ENCODE measurements at regions not wholly inside any gene's neighbourhood (a gene's known extent, or its start where the extent isn't known, plus 50 kb on each side); places are given as distances from the start of the nearest gene placed in this dataset.

DNA sequence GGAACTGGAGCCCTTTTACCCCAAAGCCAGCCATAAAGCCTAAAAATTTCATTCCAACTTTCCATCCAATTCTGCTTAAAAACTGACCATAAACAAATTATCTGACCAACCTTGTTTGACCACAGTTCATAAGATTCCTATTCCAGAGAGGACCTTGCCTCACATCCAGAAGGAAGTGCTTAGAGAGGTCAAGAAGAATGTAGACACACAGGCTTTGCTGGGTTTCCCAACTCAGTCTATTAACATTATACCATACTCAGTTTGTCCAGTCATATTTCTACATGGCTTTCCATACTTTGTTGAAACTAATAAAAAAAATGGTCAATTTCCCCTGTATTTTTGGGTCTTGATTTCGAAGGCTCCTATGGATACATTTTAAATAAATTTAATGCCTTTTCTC, 1522.5 kb downstream of the ARAP2 start:
- no peak for DNase-seq

- DNase-seq, result no peak
These were observed 1520.7 kb downstream of the ARAP2 start for GRCh38 chr4:34723605-34724004.

DNA sequence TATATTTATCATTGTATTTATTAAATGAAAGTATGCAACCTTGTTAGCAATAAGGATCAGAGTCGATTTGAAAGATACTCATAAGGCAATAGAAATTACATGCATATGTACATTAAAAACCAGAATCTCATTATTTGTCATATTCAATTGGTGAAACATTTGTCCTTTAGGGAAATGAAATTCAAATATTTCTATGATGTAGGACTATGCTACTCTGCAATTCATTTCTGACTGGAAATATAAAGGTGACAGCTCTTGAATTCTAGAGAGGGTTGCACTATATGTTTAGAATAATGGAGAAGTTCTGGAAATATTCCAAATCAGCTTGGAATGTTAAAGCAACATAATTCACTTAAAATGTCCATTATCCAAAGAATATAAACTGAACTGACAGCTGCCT, 1519.8 kb downstream of the ARAP2 start:
- DNase-seq, result no peak

DNA sequence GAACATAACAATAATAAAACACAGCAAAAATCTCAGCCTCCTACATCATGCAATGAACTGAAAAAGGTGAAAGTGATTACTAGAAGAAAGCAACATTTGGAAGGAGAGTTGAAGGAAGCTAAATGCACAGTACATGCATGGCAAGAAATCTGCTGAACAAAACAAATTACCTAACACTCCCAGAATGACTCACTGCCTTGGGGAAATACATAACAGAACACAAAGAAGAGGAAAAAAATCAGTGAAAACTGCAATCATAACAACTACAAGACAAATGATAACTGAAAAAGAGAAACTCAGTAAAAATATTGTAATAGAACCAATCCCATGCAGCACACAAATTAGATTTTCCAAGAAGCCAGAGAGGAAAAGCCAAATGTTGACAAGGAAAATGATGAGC, 1513.2 kb downstream of the ARAP2 start:
- DNase-seq, result no peak

DNA sequence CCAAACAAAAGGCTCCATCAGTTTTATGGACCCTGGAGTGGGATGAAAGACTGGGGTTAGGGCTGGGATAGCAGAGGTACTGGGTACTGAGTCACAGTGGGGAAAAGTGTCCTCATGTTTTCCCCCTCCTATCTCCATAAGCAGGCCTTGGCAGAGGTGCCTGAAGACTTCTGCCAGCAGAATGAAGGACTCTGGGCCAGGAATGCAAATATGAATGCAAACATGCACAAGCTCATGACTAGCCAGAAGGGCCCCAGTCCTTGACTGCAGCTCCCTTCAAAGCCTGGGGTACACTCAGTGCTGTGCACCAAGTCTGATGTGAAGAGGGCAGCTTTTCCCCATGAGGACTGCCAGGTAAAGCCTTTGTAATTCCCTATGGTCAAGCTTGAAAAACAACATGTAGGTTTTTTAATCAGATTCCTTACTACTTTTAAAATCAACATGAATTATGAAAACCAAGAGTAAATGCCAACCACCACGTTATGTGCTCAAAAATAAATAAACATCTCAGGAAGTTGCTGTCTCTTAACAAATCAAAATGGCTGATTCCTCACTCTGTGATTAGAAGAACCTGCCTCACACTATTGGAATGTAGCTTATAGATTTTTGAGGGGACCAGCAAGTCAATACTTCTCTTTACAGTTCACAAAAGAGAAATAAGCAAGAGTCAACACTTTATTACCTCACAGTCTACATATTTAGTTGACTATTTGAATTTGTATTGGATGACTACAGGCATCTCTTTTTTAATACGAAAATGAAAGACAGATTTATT, 1512.0 kb downstream of the ARAP2 start:
- DNase-seq, result no peak

DNA sequence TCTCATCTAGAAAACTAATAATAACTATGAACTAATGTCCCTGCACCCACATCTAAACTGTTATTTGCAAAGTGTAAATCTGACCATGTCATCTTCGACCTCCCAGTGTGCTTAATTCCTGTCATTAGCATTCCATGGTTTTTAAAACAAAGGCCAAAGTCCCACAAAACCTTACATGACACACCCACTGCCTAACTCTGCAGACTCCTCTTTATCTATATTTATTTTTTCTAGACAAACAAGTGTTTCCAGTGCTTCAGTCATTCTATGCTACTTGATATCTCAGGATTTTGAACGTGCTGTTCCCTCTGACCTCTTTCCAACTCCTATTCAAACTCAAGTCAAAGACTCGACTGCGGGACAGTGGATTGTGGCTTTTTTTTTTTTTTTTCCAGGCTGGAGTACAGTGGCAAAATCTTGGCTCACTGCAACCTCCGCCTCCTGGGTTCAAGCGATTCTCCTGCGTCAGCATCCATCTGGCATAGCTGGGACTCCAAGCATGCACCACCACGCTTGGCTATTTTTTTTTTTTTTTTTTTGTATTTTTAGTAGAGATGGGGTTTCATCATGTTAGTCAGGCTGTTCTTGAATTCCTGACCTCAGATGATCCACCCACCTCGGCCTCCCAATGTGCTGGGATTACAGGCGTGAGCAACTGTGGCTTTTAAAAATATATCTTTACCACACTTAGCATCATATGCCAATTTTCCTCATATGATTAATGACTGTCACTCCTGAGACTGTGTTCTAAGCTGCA, 1511.0 kb downstream of the ARAP2 start:
- no peak for DNase-seq

- DNase-seq, result no peak
These were observed 1477.4 kb downstream of the ARAP2 start for GRCh38 chr4:34766935-34767334.

GRCh38 chr4:34767407-34767806, 1476.9 kb downstream of the ARAP2 start:
- DNase-seq, result no peak

DNA sequence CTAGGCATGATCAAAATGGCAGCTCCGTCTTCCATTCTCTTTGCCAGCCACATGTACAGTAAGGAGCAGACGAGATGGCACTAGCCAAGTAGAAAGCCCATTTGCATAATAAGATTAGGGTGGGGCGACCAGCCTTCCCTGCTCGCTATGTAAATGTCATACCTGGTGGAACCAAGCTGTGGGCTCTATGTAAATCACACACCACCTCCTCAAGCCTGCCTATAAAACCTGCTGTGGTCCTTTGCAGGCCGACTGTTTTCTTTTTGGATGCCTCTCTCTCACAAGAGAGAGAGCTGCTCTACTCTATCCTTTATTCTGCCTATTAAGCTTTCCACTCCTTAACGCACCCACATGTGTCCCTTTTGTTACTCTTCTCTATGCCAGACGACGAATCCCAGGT, 1472.7 kb downstream of the ARAP2 start:
- no peak for DNase-seq

GRCh38 chr4:34790131-34790530, 1454.2 kb downstream of the ARAP2 start:
- no peak for DNase-seq

DNA sequence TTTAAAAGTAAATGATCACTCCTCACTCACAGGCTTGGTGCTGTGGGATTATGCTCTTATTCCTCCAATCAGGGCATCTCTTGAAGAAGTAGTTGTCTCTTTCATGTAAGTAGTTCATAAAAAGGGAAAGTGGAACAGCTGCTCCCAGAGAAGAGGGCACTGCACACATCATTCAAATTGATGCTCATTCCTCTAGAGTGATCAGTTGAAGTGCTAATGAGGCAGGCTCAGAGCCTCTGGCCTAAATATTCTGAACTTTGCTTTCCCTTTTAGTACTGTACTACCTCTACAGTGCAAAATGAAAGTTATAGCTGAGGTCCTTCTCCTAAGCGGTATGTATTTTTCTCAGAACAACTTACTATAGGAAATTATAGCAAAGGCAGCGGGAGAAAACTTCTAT, 1453.1 kb downstream of the ARAP2 start:
- DNase-seq, result no peak

- no peak for DNase-seq
These were observed 1443.4 kb downstream of the ARAP2 start for GRCh38 chr4:34800953-34801352.

GRCh38 chr4:34814266-34814665, 1430.0 kb downstream of the ARAP2 start:
- DNase-seq, result no peak

DNA sequence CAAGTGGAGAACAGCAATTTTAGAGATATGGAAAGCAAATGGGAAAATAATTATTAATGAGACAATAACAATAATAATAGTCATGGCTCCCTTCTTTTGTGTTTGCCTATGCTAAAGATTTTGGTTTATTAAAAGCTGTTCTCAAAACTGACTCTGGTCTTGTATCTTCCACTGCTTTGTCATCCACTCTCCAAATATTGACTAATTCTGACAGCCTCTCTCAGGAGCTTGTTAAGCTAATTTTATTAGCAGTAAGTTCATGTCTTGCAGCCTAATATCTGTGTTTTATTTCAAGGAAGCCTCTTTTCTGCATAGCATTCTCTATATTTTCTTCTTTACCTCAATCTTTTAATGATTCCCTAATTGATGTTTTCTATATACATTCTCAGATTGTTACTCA, 1419.8 kb downstream of the ARAP2 start:
- DNase-seq, result no peak

DNA sequence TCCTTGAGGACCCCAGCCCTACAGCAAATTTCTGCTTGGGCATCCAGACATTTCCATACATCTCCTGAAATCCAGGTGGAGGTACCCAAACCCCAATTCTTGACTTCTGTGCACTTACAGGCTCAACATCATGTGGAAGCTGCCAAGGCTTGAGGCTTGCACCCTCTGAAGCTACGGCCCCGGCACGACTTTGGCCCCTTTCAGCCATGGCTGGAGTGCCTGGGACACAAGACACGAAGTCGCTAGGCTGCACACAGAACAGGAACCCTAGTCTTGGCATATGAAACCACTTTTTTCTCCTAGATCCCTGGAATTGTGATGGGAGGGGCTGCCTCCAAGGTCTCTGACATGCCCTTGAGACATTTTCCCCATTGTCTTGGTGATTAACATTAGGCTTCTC, 1417.7 kb downstream of the ARAP2 start:
- DNase-seq, result no peak

GRCh38 chr4:34845926-34846325, 1398.4 kb downstream of the ARAP2 start:
- no peak for DNase-seq

GRCh38 chr4:34850421-34850820, 1393.9 kb downstream of the ARAP2 start:
- no peak for DNase-seq

- DNase-seq, result no peak
These were observed 1393.3 kb downstream of the ARAP2 start for GRCh38 chr4:34850968-34851367.

DNA sequence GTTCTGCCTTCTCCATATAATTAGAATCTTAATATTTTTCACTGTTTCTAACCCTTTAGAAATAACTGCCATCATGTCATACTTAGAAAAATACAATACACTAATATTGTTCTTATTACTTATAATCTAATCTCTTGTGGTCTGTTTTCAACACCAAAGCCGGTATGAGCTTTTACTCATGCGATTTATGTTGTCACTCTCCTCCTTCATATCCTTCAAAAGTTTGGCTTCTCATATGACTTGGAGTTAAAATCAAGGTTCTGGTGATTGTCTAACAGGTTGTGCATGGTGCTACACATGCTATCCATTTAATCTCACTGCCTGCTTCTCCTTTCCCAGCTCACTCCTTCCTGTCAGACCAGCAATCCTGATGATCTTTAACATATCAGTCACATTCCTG, 1392.9 kb downstream of the ARAP2 start:
- no peak for DNase-seq

GRCh38 chr4:34854451-34854850, 1389.9 kb downstream of the ARAP2 start:
- DNase-seq, result no peak

DNA sequence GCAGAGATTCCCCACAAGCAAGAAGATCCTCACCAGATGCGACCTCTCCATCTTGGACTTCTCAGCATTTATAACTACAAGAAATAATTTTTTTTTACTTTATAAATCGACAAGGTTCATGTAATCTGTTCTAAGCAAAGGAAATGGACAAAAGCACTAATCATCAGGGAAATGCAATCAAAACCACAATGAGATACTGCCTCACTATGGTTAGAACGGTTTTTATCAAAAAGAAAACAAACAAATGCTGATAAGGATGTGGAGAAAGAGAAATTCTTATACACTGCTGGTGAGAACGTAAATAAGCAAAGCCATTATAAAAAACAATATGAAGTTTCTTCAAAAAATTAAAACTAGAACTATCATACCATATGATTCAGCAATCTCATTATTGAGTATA, 1382.6 kb downstream of the ARAP2 start:
- no peak for DNase-seq

DNA sequence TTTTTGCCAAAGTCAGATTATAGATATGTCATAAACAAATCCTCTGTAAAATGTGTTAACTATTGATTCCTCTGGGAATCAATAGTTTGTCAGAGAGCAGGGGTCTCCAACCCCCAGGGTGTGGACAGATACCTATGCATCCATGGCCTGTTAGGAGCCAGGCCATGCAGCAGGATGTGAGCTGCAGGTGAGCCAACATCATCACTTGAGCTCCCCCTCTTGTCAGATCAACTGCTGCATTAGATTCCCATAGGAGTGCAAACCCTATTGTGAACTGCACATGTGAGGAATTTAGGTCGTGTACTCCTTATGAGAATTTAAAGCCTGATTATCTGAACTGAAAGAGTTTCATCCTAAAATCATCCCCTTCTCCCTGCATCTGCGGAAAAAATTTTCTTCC, 1365.4 kb downstream of the ARAP2 start:
- DNase-seq, result no peak

DNA sequence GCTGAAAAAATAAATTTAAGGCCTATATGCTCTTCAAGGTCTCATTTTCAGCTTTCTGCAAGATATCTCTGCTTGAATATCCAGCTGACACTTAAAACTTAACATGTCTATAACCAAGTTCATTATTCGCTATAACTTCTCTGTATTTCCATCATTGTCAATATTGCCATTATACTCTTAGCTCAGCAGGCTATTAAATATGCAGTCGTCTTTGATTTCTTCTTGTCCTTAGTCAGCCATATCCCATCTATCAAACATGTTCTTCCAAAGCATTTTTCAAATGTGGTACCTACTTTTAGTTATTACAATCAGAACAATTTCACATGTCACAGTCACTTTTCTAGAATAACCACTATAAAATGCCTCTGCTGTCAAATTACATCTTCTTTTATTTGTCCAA, 1364.1 kb downstream of the ARAP2 start:
- DNase-seq, result no peak

GRCh38 chr4:34891892-34892291, 1352.4 kb downstream of the ARAP2 start:
- DNase-seq, result no peak

- no peak for DNase-seq
These were observed 1350.9 kb downstream of the ARAP2 start for GRCh38 chr4:34893382-34893781.

All from stimulated activated CD4-positive, alpha-beta T cell treated with anti-CD3 and anti-CD28 coated beads, Interleukin-4, amount 100 ng/mL, for 4 hours (primary cell).